Fibroblast of skin of left quadriceps (primary cell): ENCODE measurements at regions not wholly inside any gene's neighbourhood (a gene's known extent, or its start where the extent isn't known, plus 50 kb on each side); places are given as distances from the start of the nearest gene placed in this dataset.

Source experiments
- DNase-seq, 2 experiments: peaks; one replicate each; pipeline ENCODE4 v3.0.0-alpha.2; 2013; ENCODE audit warnings: low read depth in 2 of 2

GRCh38 chr11:119982517-119983239 is 155.2 kb downstream of the TRIM29 start:
- peak; percentile 4 to 7 for DNase-seq

GRCh38 chr11:119980431-119980830 is 157.5 kb downstream of the TRIM29 start:
- DNase-seq: no peak

GRCh38 chr11:119979701-119980100 is 158.2 kb downstream of the TRIM29 start:
- DNase-seq: no peak

- no peak for DNase-seq
These were observed 159.2 kb downstream of the TRIM29 start for GRCh38 chr11:119978696-119979095.

GRCh38 chr11:119977881-119978280 is 160.0 kb downstream of the TRIM29 start:
- no peak for DNase-seq

GRCh38 chr11:119977561-119977860 is 160.4 kb downstream of the TRIM29 start:
- DNase-seq: no peak

- no peak for DNase-seq
These were observed 160.9 kb downstream of the TRIM29 start for GRCh38 chr11:119976805-119977560.

- no peak for DNase-seq
These were observed 162.3 kb downstream of the TRIM29 start for GRCh38 chr11:119975561-119976152.

GRCh38 chr11:119974467-119974866 is 163.4 kb downstream of the TRIM29 start:
- DNase-seq: no peak

GRCh38 chr11:119974051-119974450 is 163.9 kb downstream of the TRIM29 start:
- DNase-seq: no peak

GRCh38 chr11:119972281-119972680 is 165.6 kb downstream of the TRIM29 start:
- DNase-seq: no peak

- DNase-seq: no peak
These were observed 167.2 kb downstream of the TRIM29 start for GRCh38 chr11:119970555-119971304.

- no peak for DNase-seq
These were observed 173.5 kb downstream of the TRIM29 start for GRCh38 chr11:119964136-119965025.

GRCh38 chr11:119957951-119958350 is 180.0 kb downstream of the TRIM29 start:
- no peak for DNase-seq

- DNase-seq: no peak
These were observed 185.5 kb downstream of the TRIM29 start for GRCh38 chr11:119952441-119952840.

GRCh38 chr11:119943298-119943655 is 194.6 kb downstream of the TRIM29 start:
- DNase-seq: no peak

- no peak for DNase-seq
These were observed 195.2 kb downstream of the TRIM29 start for GRCh38 chr11:119942583-119943297.

GRCh38 chr11:119941636-119942411 is 196.1 kb downstream of the TRIM29 start:
- no peak for DNase-seq

GRCh38 chr11:119941171-119941570 is 196.7 kb downstream of the TRIM29 start:
- no peak for DNase-seq

GRCh38 chr11:119940401-119940976 is 197.4 kb downstream of the TRIM29 start:
- no peak for DNase-seq
